BJ (cell line): ENCODE measurements at regions not wholly inside any gene's neighbourhood (a gene's known extent, or its start where the extent isn't known, plus 50 kb on each side); places are given as distances from the start of the nearest gene placed in this dataset.
"Not testable (repeated sequence)": the region's sequence is repeated elsewhere in the genome, so short reads cannot be mapped to it uniquely, and the experiment has no call there.

Experiments used
- CTCF ChIA-PET: fragments of 350-600 bp; formaldehyde crosslinking; extraction: SDS; loops from one replicate; lab custom pipeline; 2021; ENCODE audit warnings: antibody characterized with exemption, inconsistent platforms; lab: Yijun Ruan, JAX
- POLR2A ChIA-PET: fragments of 300-600 bp; sonication (Branson Sonifier 250); formaldehyde crosslinking; extraction: SDS; loops from one replicate; lab custom pipeline; 2021; ENCODE audit warnings: antibody characterized with exemption; lab: Charles Lee
- DNase-seq: peaks from one replicate; pipeline ENCODE4 v3.0.0-alpha.2; 2011; ENCODE audit warnings: low read depth
- H3K27me3 ChIP-seq: 2 replicates; pipeline ENCODE4 v1.6.0; 2011; ENCODE audit warnings: low read length; ENCODE audit not compliant: control insufficient read depth, insufficient read depth
- H3K36me3 ChIP-seq: 2 replicates; pipeline ENCODE4 v1.5.1; 2011; ENCODE audit warnings: low read length; ENCODE audit not compliant: control insufficient read depth, insufficient read depth
- H3K4me3 ChIP-seq: 2 replicates; pipeline ENCODE4 v1.5.1; 2011; ENCODE audit warnings: low read depth, mild to moderate bottlenecking, control low read depth, low read length
- CTCF ChIP-seq: IDR thresholded peaks from 2 replicates; pipeline ENCODE4 v1.5.1; 2011; ENCODE audit warnings: low read depth, mild to moderate bottlenecking, control low read depth, inconsistent platforms, low read length, moderate library complexity; ENCODE audit not compliant: insufficient read depth

GRCh38 chr15:53129121-53129904, 339.2 kb upstream of the ONECUT1 start:
- H3K4me3 ChIP-seq, result no peak overlapping the region
- TF ChIP-seq CTCF, result no peak
- ChIA-PET CTCF (no interaction called here), POLR2A (no interaction called here)
- DNase-seq, result no peak
- no peaks in the 10 kb centered on the region for H3K36me3 ChIP-seq
- H3K27me3 ChIP-seq, result no peaks in the 10 kb centered on the region

- no peak for TF ChIP-seq CTCF
- H3K4me3 ChIP-seq, result no peak overlapping the region
- no peak for DNase-seq
- no peaks in the 10 kb centered on the region for H3K27me3 ChIP-seq
- ChIA-PET POLR2A (no interaction called here), CTCF (no interaction called here)
- H3K36me3 ChIP-seq, result no peaks in the 10 kb centered on the region
Observed at GRCh38 chr15:53128652-53129051, 338.5 kb upstream of the ONECUT1 start.

GRCh38 chr15:53126144-53126543, 336.0 kb upstream of the ONECUT1 start:
- ChIA-PET CTCF (no interaction called here), POLR2A (no interaction called here)
- DNase-seq, result no peak

GRCh38 chr15:53122818-53123217, 332.7 kb upstream of the ONECUT1 start:
- Histone ChIP-seq H3K27me3 (no peaks in the 10 kb centered on the region), H3K4me3 (no peak overlapping the region), H3K36me3 (no peaks in the 10 kb centered on the region)
- POLR2A ChIA-PET, result no interaction called here
- DNase-seq, result no peak
- TF ChIP-seq CTCF, result no peak
- CTCF ChIA-PET, result no interaction called here

More at GRCh38 chr15:53126144-53126543, 336.0 kb upstream of the ONECUT1 start:
- Histone ChIP-seq H3K27me3 (no peaks in the 10 kb centered on the region), H3K36me3 (no peaks in the 10 kb centered on the region), H3K4me3 (no peak overlapping the region)
- no peak for TF ChIP-seq CTCF

- POLR2A ChIA-PET, CTCF ChIA-PET, DNase-seq, H3K27me3 ChIP-seq, H3K4me3 ChIP-seq, H3K36me3 ChIP-seq: not testable (repeated sequence)
Observed at GRCh38 chr15:53116915-53117314, 326.8 kb upstream of the ONECUT1 start.

- POLR2A ChIA-PET, result no interaction called here
- no peaks in the 10 kb centered on the region for H3K36me3 ChIP-seq
- H3K4me3 ChIP-seq, result no peak overlapping the region
- no peak for DNase-seq
- no peaks in the 10 kb centered on the region for H3K27me3 ChIP-seq
- TF ChIP-seq CTCF, result no peak
- CTCF ChIA-PET, result no interaction called here
Observed at GRCh38 chr15:53116169-53116568, 326.0 kb upstream of the ONECUT1 start.
